HG03457 (cell line): ENCODE measurements at regions not wholly inside any gene's neighbourhood (a gene's known extent, or its start where the extent isn't known, plus 50 kb on each side); places are given as distances from the start of the nearest gene placed in this dataset.

Experiments
- ATAC-seq: cut with Tn5 transposase; IDR thresholded peaks from one replicate; pipeline ENCODE4 v1.9.1; 2021; ENCODE audit warnings: moderate number of reproducible peaks; ENCODE audit not compliant: unreplicated experiment

- ATAC-seq = no peak
Observed at GRCh38 chr12:74980510-74980909, 229.1 kb downstream of the KCNC2 start.

- no peak for ATAC-seq
Observed at GRCh38 chr12:74981541-74981940, 228.1 kb downstream of the KCNC2 start.

- ATAC-seq = no peak
Observed at GRCh38 chr12:74983917-74984316, 225.7 kb downstream of the KCNC2 start.

GRCh38 chr12:74984631-74985030 lies 225.0 kb downstream of the KCNC2 start:
- ATAC-seq = no peak

GRCh38 chr12:74985293-74985985 lies 224.2 kb downstream of the KCNC2 start:
- ATAC-seq = no peak

- ATAC-seq = no peak
Observed at GRCh38 chr12:74985986-74986319, 223.7 kb downstream of the KCNC2 start.

GRCh38 chr12:74988156-74988555 lies 221.5 kb downstream of the KCNC2 start:
- no peak for ATAC-seq
